ENCODE measurements at regions not wholly inside any gene's neighbourhood (a gene's known extent, or its start where the extent isn't known, plus 50 kb on each side); places are given as distances from the start of the nearest gene placed in this dataset.

- FAIRE-seq, result no peak
- Histone ChIP-seq H2AFZ (ENCODE audit: low read depth, low read length) (no peak overlapping the region), H3K27ac (ENCODE audit: low read depth, low read length) (no peak overlapping the region), H3K27me3 (ENCODE audit: insufficient read depth, low read length) (peaks cover 2% of the 10 kb centered on the region), H3K9me3 (ENCODE audit: insufficient read depth, low read depth, low read length) (no peaks in the 10 kb centered on the region), H3K36me3 (ENCODE audit: insufficient read depth, low read length) (no peaks in the 10 kb centered on the region), H3K79me2 (ENCODE audit: insufficient read depth, low read length) (no peaks in the 10 kb centered on the region), H3K4me1 (ENCODE audit: insufficient read depth, low read length) (no peaks in the 10 kb centered on the region), H3K4me3 (ENCODE audit: insufficient read depth, low read depth, low read length) (no peak overlapping the region), H4K20me1 (ENCODE audit: insufficient read depth, low read length) (no peaks in the 10 kb centered on the region), H3K4me2 (ENCODE audit: low read length) (no peak overlapping the region), H3K9ac (ENCODE audit: low read length) (no peak overlapping the region)
- DNase-seq (ENCODE audit: low read depth), result no peak
- H3K4me3 Mint-ChIP-seq (ENCODE audit: unreplicated experiment), result no peak overlapping the region
- no peaks in the 10 kb centered on the region for H3K36me3 Mint-ChIP-seq (ENCODE audit: low read depth, unreplicated experiment)
- H3K27ac Mint-ChIP-seq (ENCODE audit: unreplicated experiment), result no peak overlapping the region
- TF ChIP-seq CTCF (IDR thresholded peaks at IDR 0.05; ENCODE audit: insufficient read depth, low read depth, low read length), result no peak
- TF ChIP-seq EZH2 (IDR thresholded peaks at IDR 0.05; ENCODE audit: insufficient read depth, low read length), result no peak
- no peaks in the 10 kb centered on the region for H3K9me3 Mint-ChIP-seq (ENCODE audit: unreplicated experiment)
- H3K27me3 Mint-ChIP-seq (ENCODE audit: low read depth, unreplicated experiment), result peaks cover 25% of the 10 kb centered on the region
- H3K4me1 Mint-ChIP-seq (ENCODE audit: low read depth, unreplicated experiment), result no peaks in the 10 kb centered on the region
These were observed 186.2 kb upstream of the WSCD1 start for GRCh38 chr17:5883775-5884665.

GRCh38 chr17:5885336-5885735 is 184.8 kb upstream of the WSCD1 start:
- H3K9me3 ChIP-seq (ENCODE audit: insufficient read depth, low read depth, low read length), result no peaks in the 10 kb centered on the region
- H3K4me3 Mint-ChIP-seq (ENCODE audit: unreplicated experiment), result no peak overlapping the region
- H2AFZ ChIP-seq (ENCODE audit: low read depth, low read length), result no peak overlapping the region
- H3K9ac ChIP-seq (ENCODE audit: low read length), result no peak overlapping the region
- no peak overlapping the region for H3K27ac Mint-ChIP-seq (ENCODE audit: unreplicated experiment)
- H3K27me3 Mint-ChIP-seq (ENCODE audit: low read depth, unreplicated experiment), result peaks cover 23% of the 10 kb centered on the region
- no peaks in the 10 kb centered on the region for H3K79me2 ChIP-seq (ENCODE audit: insufficient read depth, low read length)
- peaks cover 2% of the 10 kb centered on the region for H3K27me3 ChIP-seq (ENCODE audit: insufficient read depth, low read length)
- FAIRE-seq, result no peak
- TF ChIP-seq EZH2 (IDR thresholded peaks at IDR 0.05; ENCODE audit: insufficient read depth, low read length) (no peak), CTCF (IDR thresholded peaks at IDR 0.05; ENCODE audit: insufficient read depth, low read depth, low read length) (no peak)
- H3K27ac ChIP-seq (ENCODE audit: low read depth, low read length), result no peak overlapping the region
- no peaks in the 10 kb centered on the region for H3K4me1 ChIP-seq (ENCODE audit: insufficient read depth, low read length)
- no peak for DNase-seq (ENCODE audit: low read depth)
- no peaks in the 10 kb centered on the region for H3K36me3 ChIP-seq (ENCODE audit: insufficient read depth, low read length)
- H4K20me1 ChIP-seq (ENCODE audit: insufficient read depth, low read length), result no peaks in the 10 kb centered on the region
- H3K4me1 Mint-ChIP-seq (ENCODE audit: low read depth, unreplicated experiment), result no peaks in the 10 kb centered on the region
- H3K36me3 Mint-ChIP-seq (ENCODE audit: low read depth, unreplicated experiment), result no peaks in the 10 kb centered on the region
- H3K9me3 Mint-ChIP-seq (ENCODE audit: unreplicated experiment), result peaks cover 4% of the 10 kb centered on the region
- H3K4me2 ChIP-seq (ENCODE audit: low read length), result no peak overlapping the region
- H3K4me3 ChIP-seq (ENCODE audit: insufficient read depth, low read depth, low read length), result no peak overlapping the region

- Histone ChIP-seq H4K20me1 (ENCODE audit: insufficient read depth, low read length) (no peaks in the 10 kb centered on the region), H3K27me3 (ENCODE audit: insufficient read depth, low read length) (peaks cover 9% of the 10 kb centered on the region), H3K4me2 (ENCODE audit: low read length) (no peak overlapping the region), H3K27ac (ENCODE audit: low read depth, low read length) (no peak overlapping the region), H3K4me1 (ENCODE audit: insufficient read depth, low read length) (no peaks in the 10 kb centered on the region), H3K9ac (ENCODE audit: low read length) (no peak overlapping the region), H3K36me3 (ENCODE audit: insufficient read depth, low read length) (no peaks in the 10 kb centered on the region), H3K79me2 (ENCODE audit: insufficient read depth, low read length) (no peaks in the 10 kb centered on the region), H3K9me3 (ENCODE audit: insufficient read depth, low read depth, low read length) (no peaks in the 10 kb centered on the region), H3K4me3 (ENCODE audit: insufficient read depth, low read depth, low read length) (no peak overlapping the region), H2AFZ (ENCODE audit: low read depth, low read length) (no peak overlapping the region)
- H3K36me3 Mint-ChIP-seq (ENCODE audit: low read depth, unreplicated experiment), result no peaks in the 10 kb centered on the region
- H3K27ac Mint-ChIP-seq (ENCODE audit: unreplicated experiment), result no peak overlapping the region
- H3K4me3 Mint-ChIP-seq (ENCODE audit: unreplicated experiment), result no peak overlapping the region
- H3K9me3 Mint-ChIP-seq (ENCODE audit: unreplicated experiment), result peaks cover 4% of the 10 kb centered on the region
- DNase-seq (ENCODE audit: low read depth), result peak; percentile 52
- TF ChIP-seq CTCF (IDR thresholded peaks at IDR 0.05; ENCODE audit: insufficient read depth, low read depth, low read length), result no peak
- no peak for TF ChIP-seq EZH2 (IDR thresholded peaks at IDR 0.05; ENCODE audit: insufficient read depth, low read length)
- no peaks in the 10 kb centered on the region for H3K4me1 Mint-ChIP-seq (ENCODE audit: low read depth, unreplicated experiment)
- no peak for FAIRE-seq
- peaks cover 6% of the 10 kb centered on the region for H3K27me3 Mint-ChIP-seq (ENCODE audit: low read depth, unreplicated experiment)
These were observed 181.4 kb upstream of the WSCD1 start for GRCh38 chr17:5888811-5889210.
